WTC11 (cell line): ENCODE measurements at regions not wholly inside any gene's neighbourhood (a gene's known extent, or its start where the extent isn't known, plus 50 kb on each side); places are given as distances from the start of the nearest gene placed in this dataset.

Experiments
- CBFB ChIP-seq: sonication (generic); formaldehyde crosslinking; IDR thresholded peaks from 2 replicates; pipeline ENCODE4 v1.8.1; 2022; ENCODE audit warnings: mild to moderate bottlenecking, low read depth, missing genetic modification reagents
- CTCF ChIP-seq: fragments of 200-600 bp; IDR thresholded peaks from 2 replicates; pipeline ENCODE4 v1.8.0; 2022; ENCODE audit warnings: antibody characterized with exemption
- ELF4 ChIP-seq: sonication (generic); formaldehyde crosslinking; IDR thresholded peaks from 2 replicates; pipeline ENCODE4 v1.8.1; 2022; ENCODE audit warnings: low read depth, mild to moderate bottlenecking, moderate library complexity, missing genetic modification reagents
- FOXJ3 ChIP-seq: sonication (generic); formaldehyde crosslinking; IDR thresholded peaks from 2 replicates; pipeline ENCODE4 v1.9.0; 2021; ENCODE audit warnings: missing genetic modification reagents, mild to moderate bottlenecking, borderline replicate concordance
- MAX ChIP-seq: sonication (generic); formaldehyde crosslinking; IDR thresholded peaks from 2 replicates; pipeline ENCODE4 v1.8.0; 2022; ENCODE audit warnings: mild to moderate bottlenecking, missing genetic modification reagents
- NFYB ChIP-seq: sonication (generic); formaldehyde crosslinking; conservative IDR thresholded peaks from 2 replicates; pipeline ENCODE4 v1.8.0; 2022; ENCODE audit warnings: low read depth, missing genetic modification reagents
- SP1 ChIP-seq: sonication (generic); formaldehyde crosslinking; conservative IDR thresholded peaks from 2 replicates; pipeline ENCODE4 v1.8.1; 2022; ENCODE audit warnings: missing genetic modification reagents
- TF ChIP-seq, protein P1 (sequence below): sonication (generic); formaldehyde crosslinking; conservative IDR thresholded peaks from 2 replicates; pipeline ENCODE4 v1.8.1; 2023; ENCODE audit warnings: mild to moderate bottlenecking, low read depth, missing genetic modification reagents, moderate library complexity
- TF ChIP-seq, protein P2 (sequence below): sonication (generic); formaldehyde crosslinking; IDR thresholded peaks from 2 replicates; pipeline ENCODE4 v1.8.1; 2023; ENCODE audit warnings: mild to moderate bottlenecking, moderate library complexity, missing genetic modification reagents
- TF ChIP-seq, protein P3 (sequence below): fragments of 250-450 bp; sonication (Bioruptor Pico); IDR thresholded peaks from 2 replicates; pipeline ENCODE4 v2.1.2; 2022; ENCODE audit warnings: mild to moderate bottlenecking, moderate library complexity

DNA sequence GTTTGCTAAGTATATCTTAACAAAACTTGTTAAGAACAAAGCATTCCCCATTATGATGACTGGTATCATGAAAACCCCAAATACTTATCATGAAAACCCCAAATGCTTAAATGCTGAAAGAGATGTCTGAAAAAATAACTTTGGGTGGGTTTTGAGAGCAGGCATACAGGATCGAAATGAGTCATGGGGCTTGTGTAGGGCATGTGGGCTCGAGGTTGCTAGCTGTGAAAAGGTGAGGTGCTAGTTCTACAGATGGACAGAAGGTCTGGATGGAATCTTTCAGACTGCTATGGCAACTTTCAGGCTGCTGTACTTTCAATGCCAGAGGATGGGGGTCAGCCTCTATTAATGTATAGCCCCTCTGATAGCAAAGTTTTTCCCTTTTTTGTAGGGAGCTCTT, 167.8 kb upstream of the MDGA2 start:
- TF ChIP-seq CTCF (no peak), ELF4 (CRISPR knock-in tag) (no peak), MAX (CRISPR knock-in tag) (no peak), CBFB (CRISPR knock-in tag) (no peak), FOXJ3 (CRISPR knock-in tag) (no peak), SP1 (no peak), NFYB (CRISPR knock-in tag) (no peak)
- TF ChIP-seq, protein P1, sequence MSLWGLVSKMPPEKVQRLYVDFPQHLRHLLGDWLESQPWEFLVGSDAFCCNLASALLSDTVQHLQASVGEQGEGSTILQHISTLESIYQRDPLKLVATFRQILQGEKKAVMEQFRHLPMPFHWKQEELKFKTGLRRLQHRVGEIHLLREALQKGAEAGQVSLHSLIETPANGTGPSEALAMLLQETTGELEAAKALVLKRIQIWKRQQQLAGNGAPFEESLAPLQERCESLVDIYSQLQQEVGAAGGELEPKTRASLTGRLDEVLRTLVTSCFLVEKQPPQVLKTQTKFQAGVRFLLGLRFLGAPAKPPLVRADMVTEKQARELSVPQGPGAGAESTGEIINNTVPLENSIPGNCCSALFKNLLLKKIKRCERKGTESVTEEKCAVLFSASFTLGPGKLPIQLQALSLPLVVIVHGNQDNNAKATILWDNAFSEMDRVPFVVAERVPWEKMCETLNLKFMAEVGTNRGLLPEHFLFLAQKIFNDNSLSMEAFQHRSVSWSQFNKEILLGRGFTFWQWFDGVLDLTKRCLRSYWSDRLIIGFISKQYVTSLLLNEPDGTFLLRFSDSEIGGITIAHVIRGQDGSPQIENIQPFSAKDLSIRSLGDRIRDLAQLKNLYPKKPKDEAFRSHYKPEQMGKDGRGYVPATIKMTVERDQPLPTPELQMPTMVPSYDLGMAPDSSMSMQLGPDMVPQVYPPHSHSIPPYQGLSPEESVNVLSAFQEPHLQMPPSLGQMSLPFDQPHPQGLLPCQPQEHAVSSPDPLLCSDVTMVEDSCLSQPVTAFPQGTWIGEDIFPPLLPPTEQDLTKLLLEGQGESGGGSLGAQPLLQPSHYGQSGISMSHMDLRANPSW (CRISPR knock-in tag) = no peak
- TF ChIP-seq, protein P2, sequence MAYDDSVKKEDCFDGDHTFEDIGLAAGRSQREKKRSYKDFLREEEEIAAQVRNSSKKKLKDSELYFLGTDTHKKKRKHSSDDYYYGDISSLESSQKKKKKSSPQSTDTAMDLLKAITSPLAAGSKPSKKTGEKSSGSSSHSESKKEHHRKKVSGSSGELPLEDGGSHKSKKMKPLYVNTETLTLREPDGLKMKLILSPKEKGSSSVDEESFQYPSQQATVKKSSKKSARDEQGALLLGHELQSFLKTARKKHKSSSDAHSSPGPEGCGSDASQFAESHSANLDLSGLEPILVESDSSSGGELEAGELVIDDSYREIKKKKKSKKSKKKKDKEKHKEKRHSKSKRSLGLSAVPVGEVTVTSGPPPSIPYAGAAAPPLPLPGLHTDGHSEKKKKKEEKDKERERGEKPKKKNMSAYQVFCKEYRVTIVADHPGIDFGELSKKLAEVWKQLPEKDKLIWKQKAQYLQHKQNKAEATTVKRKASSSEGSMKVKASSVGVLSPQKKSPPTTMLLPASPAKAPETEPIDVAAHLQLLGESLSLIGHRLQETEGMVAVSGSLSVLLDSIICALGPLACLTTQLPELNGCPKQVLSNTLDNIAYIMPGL (CRISPR knock-in tag) = no peak
- TF ChIP-seq, protein P3, sequence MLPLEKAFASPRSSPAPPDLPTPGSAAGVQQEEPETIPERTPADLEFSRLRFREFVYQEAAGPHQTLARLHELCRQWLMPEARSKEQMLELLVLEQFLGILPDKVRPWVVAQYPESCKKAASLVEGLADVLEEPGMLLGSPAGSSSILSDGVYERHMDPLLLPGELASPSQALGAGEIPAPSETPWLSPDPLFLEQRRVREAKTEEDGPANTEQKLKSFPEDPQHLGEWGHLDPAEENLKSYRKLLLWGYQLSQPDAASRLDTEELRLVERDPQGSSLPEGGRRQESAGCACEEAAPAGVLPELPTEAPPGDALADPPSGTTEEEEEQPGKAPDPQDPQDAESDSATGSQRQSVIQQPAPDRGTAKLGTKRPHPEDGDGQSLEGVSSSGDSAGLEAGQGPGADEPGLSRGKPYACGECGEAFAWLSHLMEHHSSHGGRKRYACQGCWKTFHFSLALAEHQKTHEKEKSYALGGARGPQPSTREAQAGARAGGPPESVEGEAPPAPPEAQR (CRISPR knock-in tag) = no peak
